Putamen (tissue), 1 donor: ENCODE measurements at regions not wholly inside any gene's neighbourhood (a gene's known extent, or its start where the extent isn't known, plus 50 kb on each side); places are given as distances from the start of the nearest gene placed in this dataset.

Experiments
- DNase-seq: peaks from one replicate; pipeline ENCODE4 v3.0.0-alpha.2; 2016; ENCODE audit warnings: low spot score

DNA sequence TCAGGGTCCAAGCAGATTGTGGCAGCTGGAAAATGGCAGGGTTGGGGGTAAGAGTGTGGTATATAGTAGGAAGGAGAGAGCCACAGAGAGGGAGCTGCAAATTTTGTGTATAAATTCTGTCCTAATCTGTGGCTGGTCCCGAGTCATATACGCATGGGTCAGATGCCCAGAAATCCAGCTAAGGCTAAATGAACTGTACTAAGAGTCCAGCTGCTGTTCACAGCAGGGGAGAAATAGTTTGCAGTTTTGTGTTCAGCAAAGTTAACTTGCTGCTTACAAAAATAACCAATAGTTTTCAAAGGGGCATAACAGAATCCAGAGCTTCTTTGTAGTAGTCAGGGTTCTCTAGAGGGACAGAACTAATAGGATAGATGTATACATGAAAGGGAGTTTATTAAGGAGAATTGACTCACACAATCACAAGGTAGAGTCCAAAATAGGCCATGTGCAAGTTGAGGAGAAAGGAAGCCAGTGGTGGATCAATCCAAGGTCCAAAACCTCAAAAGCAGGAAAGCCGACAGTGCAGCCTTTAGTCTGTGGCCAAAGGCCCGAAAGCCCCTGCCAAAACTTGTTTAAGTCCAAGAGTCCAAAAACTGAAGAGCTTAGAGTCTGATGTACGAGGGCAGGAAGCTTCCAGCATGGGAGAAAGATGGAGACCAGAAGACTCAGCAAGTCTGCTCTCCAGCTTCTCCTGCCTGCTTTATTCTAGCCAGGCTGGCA lies 146.1 kb upstream of the KBTBD8 start:
- no peak for DNase-seq

GRCh38 chr3:66854601-66855151 lies 143.4 kb upstream of the KBTBD8 start:
- DNase-seq = no peak

GRCh38 chr3:66856533-66856932 lies 141.6 kb upstream of the KBTBD8 start:
- DNase-seq = no peak

DNA sequence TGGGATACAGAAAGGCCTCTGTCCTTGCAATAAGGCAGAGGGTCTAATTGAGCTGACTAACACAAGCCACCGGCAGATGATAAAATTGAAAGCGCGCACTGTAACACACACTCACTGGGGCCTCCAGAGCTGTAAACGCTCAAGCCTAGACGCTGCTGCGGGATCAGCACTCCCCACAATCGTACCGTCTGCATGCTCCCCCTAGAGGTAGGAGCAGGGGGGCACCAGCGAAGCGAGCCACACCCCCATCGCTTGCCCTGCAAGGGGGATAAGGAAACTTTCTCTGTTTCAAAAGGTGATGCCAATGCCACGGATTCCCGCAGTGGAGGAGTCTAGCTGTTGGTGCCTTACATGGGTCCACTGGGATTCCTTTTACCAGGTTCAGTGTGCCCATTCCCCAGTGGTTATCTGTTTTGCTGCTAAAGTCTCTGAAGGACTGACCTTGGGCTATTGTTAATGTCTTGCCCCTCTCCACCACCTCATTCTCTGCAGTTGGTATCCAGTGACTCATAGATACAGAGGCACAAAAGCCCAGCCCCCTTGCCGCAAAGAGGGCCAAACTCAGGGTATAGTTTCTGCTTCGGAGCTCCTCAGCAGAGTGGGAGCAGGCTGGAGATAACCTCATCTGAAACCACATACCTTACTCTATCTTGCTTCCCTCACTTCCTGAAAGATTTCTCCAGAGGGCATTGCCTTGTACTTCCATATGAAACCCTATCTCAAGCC lies 139.3 kb upstream of the KBTBD8 start:
- no peak for DNase-seq

DNA sequence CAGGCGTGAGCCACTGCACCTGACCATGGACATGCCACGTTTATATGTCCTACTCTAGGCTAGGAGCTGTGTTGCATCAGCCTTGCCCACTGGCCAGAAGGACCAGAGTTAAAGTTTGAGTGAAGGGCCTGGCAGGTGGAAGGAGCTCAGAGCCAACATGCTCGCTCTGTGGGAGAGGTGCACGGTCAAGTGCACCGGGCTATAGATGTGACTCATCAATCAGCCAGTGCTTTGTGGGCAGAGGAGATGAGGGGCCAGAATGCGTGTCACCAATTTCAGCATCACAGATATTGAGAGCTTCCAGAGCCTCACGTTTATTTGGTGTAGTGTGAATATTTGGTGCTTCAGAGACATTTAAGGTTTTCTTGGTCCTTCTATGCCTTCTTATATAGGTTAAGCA lies 137.3 kb upstream of the KBTBD8 start:
- no peak for DNase-seq

DNA sequence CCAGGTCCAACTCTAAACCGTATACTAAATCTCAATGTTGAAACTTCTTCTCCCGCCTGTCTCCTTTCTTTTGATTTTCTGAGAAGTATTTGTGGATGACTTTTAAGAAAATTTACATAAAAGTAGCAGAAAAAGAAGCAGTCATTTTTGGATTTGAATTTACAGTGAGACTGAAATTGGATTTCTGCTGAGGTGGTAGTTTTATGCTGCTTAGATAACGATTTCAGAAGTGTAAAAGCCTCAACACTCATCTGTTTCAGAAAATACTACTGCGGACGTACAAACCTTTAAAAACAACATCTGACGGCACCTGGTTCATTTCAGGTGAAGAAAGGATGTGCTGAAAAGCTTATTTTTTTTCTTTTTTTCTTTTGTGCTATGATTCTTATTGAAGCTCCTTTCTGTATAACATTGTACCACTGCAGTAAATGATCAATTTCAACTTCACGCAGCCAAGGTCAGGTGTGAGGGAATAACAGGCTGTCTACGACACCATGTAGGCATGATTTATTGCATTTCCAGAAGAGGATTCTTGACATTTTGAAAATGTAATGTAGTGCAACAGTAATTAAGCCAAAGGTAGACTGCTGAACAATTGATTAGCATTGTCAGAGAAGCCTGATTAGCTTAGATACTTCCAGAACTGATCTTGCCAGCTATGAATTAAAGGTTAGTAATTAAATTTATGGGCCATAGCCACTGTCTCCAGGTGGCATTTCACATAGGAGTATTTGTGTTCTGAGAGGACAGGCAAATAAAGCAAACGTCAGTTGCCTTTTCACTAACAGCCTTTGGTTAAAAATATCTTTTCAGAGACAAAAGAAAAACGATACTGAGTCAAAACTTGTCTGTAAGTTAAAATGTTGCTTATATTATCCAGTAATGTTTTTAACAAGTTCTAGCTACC lies 134.6 kb upstream of the KBTBD8 start:
- DNase-seq = no peak

- DNase-seq = no peak
These were observed 113.4 kb upstream of the KBTBD8 start for GRCh38 chr3:66884659-66885058.

DNA sequence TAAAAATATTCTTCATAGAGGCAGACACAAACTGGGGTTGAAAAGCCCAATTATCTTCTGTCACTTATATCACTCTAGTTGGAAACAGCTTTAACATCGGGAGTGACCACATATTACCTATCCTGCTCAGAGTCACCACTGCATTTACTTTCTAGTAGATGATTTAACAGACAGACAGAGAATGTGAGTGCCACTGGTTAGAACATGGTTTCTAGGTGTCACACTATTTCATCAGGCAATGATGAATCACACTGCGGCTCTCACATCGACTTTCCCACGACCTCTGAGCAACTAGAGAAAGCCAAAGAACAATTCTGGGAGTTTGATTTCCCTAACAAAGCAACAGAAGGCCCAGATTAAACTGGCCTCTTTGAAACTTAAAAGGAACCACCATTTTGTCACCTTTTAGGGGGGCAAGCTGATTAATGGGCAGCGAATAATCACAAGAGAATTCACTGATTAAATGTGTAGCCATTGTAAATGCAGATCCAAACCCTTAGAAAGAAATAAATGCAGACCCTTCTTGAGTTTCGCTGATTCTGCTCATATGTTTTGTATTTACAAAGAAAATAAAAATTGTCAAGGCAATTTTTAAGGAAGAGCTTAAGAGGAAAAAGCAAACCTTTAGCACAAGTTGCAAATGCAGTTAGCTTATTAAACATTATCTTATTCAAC lies 112.6 kb upstream of the KBTBD8 start:
- no peak for DNase-seq

GRCh38 chr3:66889750-66890494 lies 108.2 kb upstream of the KBTBD8 start:
- DNase-seq = no peak

DNA sequence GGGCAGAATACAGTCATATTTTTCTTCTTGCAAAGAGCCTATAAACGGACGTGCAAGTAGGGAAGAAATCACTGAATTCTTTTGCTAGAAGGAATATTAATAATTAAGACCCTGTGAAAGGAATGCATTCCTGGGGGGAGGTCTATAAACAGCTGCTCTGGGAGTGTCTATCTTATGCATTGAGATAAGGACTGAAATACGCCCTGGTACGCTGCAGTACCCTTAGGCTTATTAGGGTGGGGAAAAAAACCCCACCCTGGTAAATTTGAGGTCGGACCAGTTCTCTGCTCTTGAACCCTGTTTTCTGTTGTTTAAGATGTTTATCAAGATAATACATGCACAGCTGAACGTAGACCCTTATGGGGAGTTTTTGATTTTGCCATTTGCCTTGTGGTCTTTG lies 100.0 kb upstream of the KBTBD8 start:
- DNase-seq = no peak

- no peak for DNase-seq
These were observed 93.8 kb upstream of the KBTBD8 start for GRCh38 chr3:66904336-66904735.

- DNase-seq = no peak
These were observed 93.1 kb upstream of the KBTBD8 start for GRCh38 chr3:66904831-66905493.

- no peak for DNase-seq
These were observed 91.0 kb upstream of the KBTBD8 start for GRCh38 chr3:66907136-66907535.

- no peak for DNase-seq
These were observed 87.6 kb upstream of the KBTBD8 start for GRCh38 chr3:66910266-66911055.

DNA sequence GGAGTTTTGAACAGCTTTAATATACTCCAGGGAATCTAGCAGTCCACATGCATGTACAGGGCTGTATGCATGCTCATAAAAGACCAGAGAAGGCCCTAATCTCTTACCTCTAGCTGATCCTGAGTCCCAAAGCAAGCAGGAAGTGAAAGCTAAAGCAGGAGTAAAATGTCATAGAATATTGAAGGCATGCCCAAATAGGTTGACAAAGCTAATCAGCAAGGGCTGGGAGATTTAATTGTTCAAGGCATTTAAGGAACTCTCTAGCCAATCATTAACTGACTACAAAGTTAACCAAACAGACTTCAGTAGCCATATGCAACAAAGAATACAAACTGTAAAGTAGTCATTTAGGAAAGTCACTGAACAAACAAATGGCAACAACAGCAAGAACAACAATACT lies 85.8 kb upstream of the KBTBD8 start:
- no peak for DNase-seq

GRCh38 chr3:66922058-66922457 lies 76.0 kb upstream of the KBTBD8 start:
- no peak for DNase-seq

GRCh38 chr3:66923969-66924368 lies 74.1 kb upstream of the KBTBD8 start:
- DNase-seq = no peak

GRCh38 chr3:66928252-66928651 lies 69.9 kb upstream of the KBTBD8 start:
- DNase-seq = no peak

- no peak for DNase-seq
These were observed 66.8 kb upstream of the KBTBD8 start for GRCh38 chr3:66931291-66931690.

GRCh38 chr3:66931699-66932098 lies 66.4 kb upstream of the KBTBD8 start:
- DNase-seq = no peak
